ENCODE measurements at regions not wholly inside any gene's neighbourhood (a gene's known extent, or its start where the extent isn't known, plus 50 kb on each side); places are given as distances from the start of the nearest gene placed in this dataset.
"Not testable (repeated sequence)": the region's sequence is repeated elsewhere in the genome, so short reads cannot be mapped to it uniquely, and the experiment has no call there.

DNA sequence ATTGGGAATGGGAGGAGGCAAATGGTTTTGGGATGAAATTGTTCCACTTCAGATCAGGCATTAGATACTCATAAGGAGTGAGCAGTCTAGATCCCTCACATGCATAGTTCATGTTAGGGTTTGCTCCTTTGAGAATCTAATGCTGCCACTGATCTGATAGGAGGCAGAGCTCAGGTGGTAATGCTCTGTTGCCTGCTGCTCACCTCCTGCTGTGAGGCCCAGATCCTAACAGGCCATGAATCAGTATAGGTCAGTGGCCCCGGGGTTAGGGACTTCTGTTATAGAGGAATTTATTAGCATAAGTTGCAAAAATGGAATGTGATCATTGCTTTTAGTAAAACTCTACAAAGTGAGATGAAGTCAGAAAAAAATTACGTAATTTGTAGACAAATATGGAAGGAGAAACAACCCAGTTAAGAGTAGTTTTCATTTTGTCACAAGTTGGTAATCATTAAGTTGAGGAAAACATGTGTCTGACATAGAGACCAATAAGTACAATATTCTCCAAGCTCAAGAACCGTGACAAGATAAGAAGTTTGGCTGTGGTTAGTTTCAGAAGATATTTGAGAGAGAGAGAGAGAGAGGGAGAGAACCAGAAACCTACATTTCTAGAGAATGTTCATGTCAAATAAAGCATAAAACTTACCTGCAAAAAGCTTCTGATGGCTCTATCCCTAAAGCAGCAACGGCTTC, 689.7 kb upstream of the PRMT6 start:
- H3K27ac Mint-ChIP-seq = no peak overlapping the region
- H3K36me3 Mint-ChIP-seq = no peaks in the 10 kb centered on the region
- Histone ChIP-seq H3K9me3 (ENCODE audit: low read depth) (no peaks in the 10 kb centered on the region), H3K27me3 (no peaks in the 10 kb centered on the region), H4K20me1 (ENCODE audit: low read depth) (no peaks in the 10 kb centered on the region), H3K4me1 (no peaks in the 10 kb centered on the region), H3K4me3 (no peak overlapping the region), H2AFZ (replicated peaks) (no peak overlapping the region), H3K79me2 (ENCODE audit: low read depth) (no peaks in the 10 kb centered on the region), H3K36me3 (no peaks in the 10 kb centered on the region), H3K27ac (no peak overlapping the region), H3K9ac (no peak overlapping the region), H3K4me2 (no peak overlapping the region), H3F3A (ENCODE audit: low read depth) (no peaks in the 10 kb centered on the region)
- H3K9me3 Mint-ChIP-seq = no peaks in the 10 kb centered on the region
- no peaks in the 10 kb centered on the region for H3K27me3 Mint-ChIP-seq (ENCODE audit: insufficient read depth, low read depth)
- H3K4me3 Mint-ChIP-seq = no peak overlapping the region
- DNase-seq (ENCODE audit: low spot score) = peak; percentile 5
- H3K4me1 Mint-ChIP-seq = no peaks in the 10 kb centered on the region
- TF ChIP-seq, protein P1, sequence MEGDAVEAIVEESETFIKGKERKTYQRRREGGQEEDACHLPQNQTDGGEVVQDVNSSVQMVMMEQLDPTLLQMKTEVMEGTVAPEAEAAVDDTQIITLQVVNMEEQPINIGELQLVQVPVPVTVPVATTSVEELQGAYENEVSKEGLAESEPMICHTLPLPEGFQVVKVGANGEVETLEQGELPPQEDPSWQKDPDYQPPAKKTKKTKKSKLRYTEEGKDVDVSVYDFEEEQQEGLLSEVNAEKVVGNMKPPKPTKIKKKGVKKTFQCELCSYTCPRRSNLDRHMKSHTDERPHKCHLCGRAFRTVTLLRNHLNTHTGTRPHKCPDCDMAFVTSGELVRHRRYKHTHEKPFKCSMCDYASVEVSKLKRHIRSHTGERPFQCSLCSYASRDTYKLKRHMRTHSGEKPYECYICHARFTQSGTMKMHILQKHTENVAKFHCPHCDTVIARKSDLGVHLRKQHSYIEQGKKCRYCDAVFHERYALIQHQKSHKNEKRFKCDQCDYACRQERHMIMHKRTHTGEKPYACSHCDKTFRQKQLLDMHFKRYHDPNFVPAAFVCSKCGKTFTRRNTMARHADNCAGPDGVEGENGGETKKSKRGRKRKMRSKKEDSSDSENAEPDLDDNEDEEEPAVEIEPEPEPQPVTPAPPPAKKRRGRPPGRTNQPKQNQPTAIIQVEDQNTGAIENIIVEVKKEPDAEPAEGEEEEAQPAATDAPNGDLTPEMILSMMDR (IDR thresholded peaks at IDR 0.05) = no peak
- TF ChIP-seq EZH2phosphoT487 (IDR thresholded peaks at IDR 0.05) (no peak), EZH2 (IDR thresholded peaks at IDR 0.05) (no peak)

DNA sequence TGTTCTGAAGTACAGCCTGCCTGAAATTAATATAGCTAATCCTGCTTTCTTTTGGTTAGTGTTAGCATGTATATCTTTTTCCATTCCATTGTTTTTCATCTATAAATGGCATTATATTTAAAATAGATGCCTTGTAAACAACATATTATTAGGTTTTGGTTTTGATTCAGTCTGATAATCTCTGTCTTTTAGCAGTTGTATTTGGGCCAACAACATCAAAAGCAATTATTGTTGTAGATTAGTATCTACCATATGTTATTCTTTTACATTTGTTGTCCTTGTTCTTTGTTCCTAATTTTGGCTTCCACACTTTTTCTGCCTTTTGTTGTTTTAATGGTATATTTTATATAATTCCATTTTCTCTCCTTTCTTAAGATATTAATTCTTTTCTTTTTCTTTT, 678.2 kb upstream of the PRMT6 start:
- Mint-ChIP-seq H3K4me3 (no peak overlapping the region), H3K36me3 (no peaks in the 10 kb centered on the region), H3K27ac (no peak overlapping the region), H3K9me3 (no peaks in the 10 kb centered on the region), H3K27me3 (ENCODE audit: insufficient read depth, low read depth) (peaks cover 4% of the 10 kb centered on the region), H3K4me1 (no peaks in the 10 kb centered on the region)
- Histone ChIP-seq H3K9me3 (ENCODE audit: low read depth) (no peaks in the 10 kb centered on the region), H3K27ac (no peak overlapping the region), H3K36me3 (no peaks in the 10 kb centered on the region), H3K9ac (no peak overlapping the region), H3K4me1 (no peaks in the 10 kb centered on the region), H2AFZ (replicated peaks) (no peak overlapping the region), H4K20me1 (ENCODE audit: low read depth) (no peaks in the 10 kb centered on the region), H3K27me3 (no peaks in the 10 kb centered on the region), H3F3A (ENCODE audit: low read depth) (no peaks in the 10 kb centered on the region), H3K79me2 (ENCODE audit: low read depth) (no peaks in the 10 kb centered on the region), H3K4me3 (no peak overlapping the region), H3K4me2 (no peak overlapping the region)
- TF ChIP-seq, protein P1 (IDR thresholded peaks at IDR 0.05) = no peak
- no peak for TF ChIP-seq EZH2 (IDR thresholded peaks at IDR 0.05)
- no peak for TF ChIP-seq EZH2phosphoT487 (IDR thresholded peaks at IDR 0.05)
- DNase-seq (ENCODE audit: low spot score) = no peak

DNA sequence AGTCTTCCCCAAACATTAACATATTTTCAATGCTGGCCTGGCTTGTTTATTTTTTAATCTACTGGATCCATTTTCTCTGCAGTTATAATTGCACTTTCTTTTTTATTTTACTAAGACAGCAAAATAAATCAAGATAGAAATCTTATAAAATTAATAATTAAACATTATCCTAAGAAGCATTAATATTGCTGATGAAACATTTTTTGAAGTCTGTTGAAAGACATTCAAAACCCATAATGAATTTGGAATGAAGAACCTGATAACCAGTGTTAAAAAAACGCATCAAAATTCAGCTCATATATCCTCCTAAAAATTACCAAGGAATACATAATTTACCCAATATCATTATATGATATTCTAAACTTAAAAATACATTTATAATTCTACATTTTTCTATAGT, 675.7 kb upstream of the PRMT6 start:
- Histone ChIP-seq H3K4me1 (no peaks in the 10 kb centered on the region), H3K27me3 (no peaks in the 10 kb centered on the region)
- H3K36me3 Mint-ChIP-seq = no peaks in the 10 kb centered on the region

DNA sequence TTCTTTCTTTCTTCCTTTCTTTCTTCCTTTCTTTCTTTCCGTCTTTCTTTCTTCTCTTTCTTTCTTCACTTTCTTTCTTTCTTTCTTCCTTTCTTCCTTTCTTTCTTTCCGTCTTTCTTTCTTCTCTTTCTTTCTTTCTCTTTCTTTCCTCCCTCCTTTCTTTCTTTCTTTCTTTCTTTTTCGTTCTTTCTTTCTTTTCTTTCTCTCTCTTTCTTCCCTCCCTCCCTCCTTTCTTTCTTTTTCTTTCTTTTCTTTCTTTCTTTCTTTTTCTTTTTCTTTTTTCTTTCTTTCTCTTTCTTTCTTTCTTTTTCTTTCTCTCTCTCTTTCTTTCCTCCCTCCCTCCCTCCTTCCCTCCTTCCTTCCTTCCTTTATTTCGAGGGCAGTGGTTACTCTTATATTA, 667.3 kb upstream of the PRMT6 start:
- H3K9ac ChIP-seq; DNase-seq (ENCODE audit: low spot score); H3K4me1 ChIP-seq; H3F3A ChIP-seq (ENCODE audit: low read depth); H3K27ac Mint-ChIP-seq; H3K27ac ChIP-seq; H3K4me2 ChIP-seq; H3K36me3 Mint-ChIP-seq; H4K20me1 ChIP-seq (ENCODE audit: low read depth); H3K4me3 Mint-ChIP-seq; H3K4me3 ChIP-seq; H3K9me3 ChIP-seq (ENCODE audit: low read depth); H3K27me3 ChIP-seq; H3K36me3 ChIP-seq; H3K27me3 Mint-ChIP-seq (ENCODE audit: insufficient read depth, low read depth); H3K9me3 Mint-ChIP-seq; H2AFZ ChIP-seq (replicated peaks); H3K79me2 ChIP-seq (ENCODE audit: low read depth); H3K4me1 Mint-ChIP-seq: not testable (repeated sequence)

More for the DNA sequence above, 675.7 kb upstream of the PRMT6 start:
- Histone ChIP-seq H3K4me3 (no peak overlapping the region), H3K36me3 (no peaks in the 10 kb centered on the region), H3K9ac (no peak overlapping the region), H3K79me2 (ENCODE audit: low read depth) (no peaks in the 10 kb centered on the region), H3K4me2 (no peak overlapping the region), H3F3A (ENCODE audit: low read depth) (no peaks in the 10 kb centered on the region), H3K27ac (no peak overlapping the region), H2AFZ (replicated peaks) (no peak overlapping the region), H4K20me1 (ENCODE audit: low read depth) (no peaks in the 10 kb centered on the region), H3K9me3 (ENCODE audit: low read depth) (no peaks in the 10 kb centered on the region)
- Mint-ChIP-seq H3K27me3 (ENCODE audit: insufficient read depth, low read depth) (no peaks in the 10 kb centered on the region), H3K4me1 (no peaks in the 10 kb centered on the region), H3K4me3 (no peak overlapping the region), H3K9me3 (no peaks in the 10 kb centered on the region), H3K27ac (no peak overlapping the region)
- no peak for DNase-seq (ENCODE audit: low spot score)
- no peak for TF ChIP-seq EZH2 (IDR thresholded peaks at IDR 0.05)
- no peak for TF ChIP-seq EZH2phosphoT487 (IDR thresholded peaks at IDR 0.05)
- TF ChIP-seq, protein P1 (IDR thresholded peaks at IDR 0.05) = no peak
